HG03196 (cell line): ENCODE measurements at regions not wholly inside any gene's neighbourhood (a gene's known extent, or its start where the extent isn't known, plus 50 kb on each side); places are given as distances from the start of the nearest gene placed in this dataset.
"Not testable (repeated sequence)": the region's sequence is repeated elsewhere in the genome, so short reads cannot be mapped to it uniquely, and the experiment has no call there.

Source experiments
- ATAC-seq: cut with Tn5 transposase; IDR thresholded peaks from one replicate; pipeline ENCODE4 v1.9.1; 2021; ENCODE audit not compliant: unreplicated experiment

DNA sequence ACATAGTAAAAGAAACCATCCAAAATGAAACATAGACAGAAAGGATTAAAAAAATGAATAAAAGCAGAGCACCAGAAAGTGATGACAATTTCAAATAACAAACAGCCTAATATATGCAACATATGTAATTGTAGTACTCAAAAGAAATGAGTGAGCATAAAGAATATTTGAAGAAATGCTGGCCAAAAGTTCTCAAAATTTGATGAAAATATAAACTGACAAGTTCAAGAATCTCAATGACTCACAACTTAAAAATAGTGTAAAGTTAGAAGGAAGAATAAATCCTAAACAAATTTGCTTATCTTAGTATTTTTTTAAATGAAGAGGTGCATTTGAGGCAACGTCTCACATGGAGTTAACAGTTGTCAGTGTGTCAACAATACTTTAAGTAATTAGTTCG lies 498.9 kb downstream of the SLC6A15 start:
- ATAC-seq, result no peak

DNA sequence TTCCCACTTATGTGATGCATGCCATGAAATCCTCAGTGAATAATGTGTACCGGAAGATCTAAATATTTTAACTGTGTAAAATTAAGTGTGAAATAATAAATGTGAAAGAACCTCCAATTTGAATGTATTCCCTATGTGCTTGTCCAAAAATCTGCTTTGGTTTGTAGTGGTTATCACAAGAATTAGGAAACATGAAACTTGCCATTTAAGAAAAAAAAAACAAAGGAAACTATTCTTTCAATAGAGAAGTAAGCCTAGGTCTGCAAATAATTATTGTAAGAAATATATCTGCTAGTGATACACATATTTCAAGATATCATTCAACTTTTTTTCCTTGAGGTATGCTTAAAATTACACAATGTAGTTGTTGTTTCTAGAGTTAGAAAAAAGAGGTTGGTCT lies 500.4 kb downstream of the SLC6A15 start:
- ATAC-seq, result no peak

DNA sequence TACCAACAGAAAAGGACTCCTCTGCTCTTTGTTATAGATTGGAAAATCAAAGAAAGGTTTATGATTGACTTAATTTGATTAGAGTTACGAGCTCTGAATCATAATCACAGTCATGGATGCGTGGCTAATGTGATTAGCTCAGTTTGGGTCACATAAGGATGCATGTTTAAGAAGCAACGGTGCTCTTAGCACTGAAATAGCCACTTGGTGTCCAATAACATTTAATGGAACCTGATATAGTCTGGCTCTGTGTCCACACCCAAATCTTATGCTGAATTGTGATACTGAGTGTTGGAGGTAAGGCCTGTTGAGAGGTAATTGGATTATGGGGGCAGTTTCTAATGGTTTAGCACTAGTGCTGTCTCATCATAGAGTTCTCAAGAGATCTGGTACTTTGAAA lies 501.6 kb downstream of the SLC6A15 start:
- no peak for ATAC-seq

DNA sequence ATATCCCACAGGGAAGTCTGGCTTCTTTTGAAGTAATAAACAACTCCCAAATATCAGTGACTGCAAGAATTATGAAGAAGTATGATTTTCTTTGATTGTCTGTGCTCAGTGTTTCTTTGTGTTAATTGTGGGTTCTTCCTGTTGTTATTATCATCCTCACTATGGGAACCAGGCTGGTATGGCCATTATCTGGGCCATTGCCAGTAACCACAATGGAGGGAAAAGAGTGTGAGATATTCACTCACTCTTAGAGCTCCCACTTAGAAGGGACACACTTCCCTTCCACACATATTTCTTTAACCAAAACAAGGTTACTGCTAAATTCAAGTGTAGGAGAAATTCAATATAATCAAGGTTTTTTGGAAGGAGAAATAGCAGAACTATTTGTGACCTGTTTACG lies 503.7 kb downstream of the SLC6A15 start:
- no peak for ATAC-seq

DNA sequence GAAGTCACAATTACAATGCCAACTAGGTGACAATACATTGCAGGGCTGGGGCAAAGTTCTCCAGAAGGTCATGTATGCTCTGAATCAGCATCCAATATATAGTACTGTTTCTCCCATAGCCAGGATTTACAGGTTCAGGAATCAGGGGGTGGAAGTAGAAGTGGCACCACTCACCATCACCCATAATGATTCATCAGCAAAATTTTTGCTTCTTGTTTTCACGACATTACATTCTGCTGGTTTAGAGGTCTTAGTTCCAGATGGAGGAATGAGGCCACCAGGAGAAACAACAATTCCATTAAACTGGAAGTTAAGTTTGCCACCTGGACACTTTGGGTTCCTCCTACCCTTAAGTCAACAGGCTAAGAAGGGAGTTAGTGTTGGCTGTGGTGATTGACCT lies 505.9 kb downstream of the SLC6A15 start:
- ATAC-seq, result not testable (repeated sequence)

DNA sequence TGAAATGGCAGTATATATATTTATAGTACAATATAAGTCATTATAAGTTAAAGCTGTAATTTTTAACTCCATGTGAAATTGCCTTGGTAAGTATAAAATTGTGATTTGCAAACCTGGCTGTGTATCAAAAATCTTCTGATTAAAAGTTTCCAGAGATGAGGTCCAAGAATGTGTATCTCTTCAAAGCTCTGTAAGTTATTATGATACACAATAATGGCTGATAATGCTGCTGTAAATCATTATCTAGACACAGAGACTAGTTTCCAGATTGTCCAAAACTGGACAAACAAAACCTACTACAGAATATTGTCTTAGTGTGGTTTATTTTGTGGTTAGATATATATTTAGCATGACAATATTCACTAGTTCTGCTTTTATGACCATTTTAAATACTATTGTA lies 514.8 kb downstream of the SLC6A15 start:
- ATAC-seq, result no peak

DNA sequence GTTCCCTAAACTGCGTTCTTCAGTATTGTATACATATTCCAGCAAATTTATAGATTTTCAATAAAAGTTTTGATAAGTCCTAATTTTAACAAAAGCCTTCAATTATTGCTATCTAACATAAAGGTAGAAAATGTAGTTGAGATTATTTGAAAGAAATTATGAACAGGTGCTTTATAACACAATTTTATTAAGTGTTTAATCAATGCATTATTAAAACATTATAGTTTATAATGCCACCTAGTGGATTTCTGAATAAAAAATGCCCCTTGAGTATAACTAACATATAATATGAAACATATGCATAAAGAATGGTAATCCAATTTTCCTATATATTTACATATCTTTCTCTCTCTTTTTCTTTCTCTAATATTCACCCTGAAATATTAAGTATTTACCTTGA lies 515.3 kb downstream of the SLC6A15 start:
- ATAC-seq, result no peak

DNA sequence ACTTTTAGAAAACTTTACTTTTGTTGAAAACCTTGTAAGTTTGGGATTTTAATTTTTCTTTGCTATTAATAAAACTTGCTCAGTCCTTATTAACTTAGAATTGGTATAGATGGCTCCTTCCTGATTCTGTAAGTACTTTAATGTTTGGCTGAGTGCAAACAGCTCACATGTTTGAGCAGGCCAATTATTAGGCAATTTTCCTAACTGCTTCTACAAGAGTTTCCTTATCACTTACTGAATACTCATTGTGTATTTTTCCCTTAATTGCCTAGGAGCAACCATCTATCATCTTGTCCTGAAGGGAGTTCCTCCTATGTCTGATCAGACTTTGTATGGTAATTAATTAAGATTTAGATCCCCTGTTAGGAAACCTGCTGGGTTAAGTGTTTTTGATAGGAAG lies 521.4 kb downstream of the SLC6A15 start:
- not testable (repeated sequence) for ATAC-seq

DNA sequence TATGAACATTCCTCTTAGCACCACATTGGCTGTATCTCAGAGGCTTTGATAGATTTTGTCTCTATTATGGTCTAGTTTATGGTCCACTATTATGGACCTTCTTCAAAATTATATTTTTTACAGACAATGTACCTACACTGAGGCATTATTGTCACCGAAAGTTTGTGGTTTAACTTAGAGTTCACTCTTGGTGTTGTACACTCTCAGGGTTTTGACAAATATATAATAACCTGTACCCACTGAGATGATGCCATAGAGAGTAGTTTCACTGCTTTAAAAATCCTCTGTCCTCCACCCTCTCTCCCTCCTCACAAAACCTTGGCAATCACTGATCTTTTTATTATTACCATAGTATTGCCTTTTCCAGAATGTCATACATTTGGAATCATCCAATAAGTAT lies 528.2 kb downstream of the SLC6A15 start:
- ATAC-seq, result no peak

DNA sequence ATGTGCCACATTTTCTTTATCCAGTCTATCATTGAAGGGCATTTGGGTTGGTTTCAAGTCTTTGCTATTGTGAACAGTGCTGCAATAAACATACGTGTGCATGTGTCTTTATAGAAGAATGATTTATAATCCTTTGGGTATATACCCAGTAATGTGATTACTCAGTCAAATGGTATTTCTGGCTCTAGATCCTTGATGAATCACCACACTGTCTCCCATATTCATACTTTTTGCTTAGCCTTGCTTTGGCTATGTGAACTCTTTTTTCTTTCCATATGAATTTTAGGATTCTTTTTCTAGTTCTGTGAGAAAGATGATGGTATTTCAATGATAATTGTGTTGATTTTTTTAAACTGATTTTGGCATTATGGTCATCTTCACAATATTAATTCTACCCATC lies 530.1 kb downstream of the SLC6A15 start:
- ATAC-seq, result not testable (repeated sequence)

DNA sequence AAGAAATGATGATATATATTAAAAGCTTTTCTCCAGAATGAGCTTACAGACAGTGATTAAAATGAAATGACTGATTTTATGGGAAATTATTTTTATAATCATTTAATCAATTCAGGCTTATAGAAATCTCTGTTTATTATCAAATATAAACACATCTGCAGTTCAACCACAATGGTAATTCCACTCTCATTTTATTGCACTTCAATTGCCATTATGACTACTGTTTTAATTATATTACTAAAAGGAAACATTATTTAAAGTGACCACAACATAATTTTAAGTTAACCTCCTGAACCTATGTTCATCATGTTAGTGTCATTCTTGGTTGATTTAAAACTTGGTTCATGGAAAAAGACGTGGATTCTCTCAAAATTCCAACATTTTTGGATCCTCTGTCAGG lies 536.3 kb downstream of the SLC6A15 start:
- no peak for ATAC-seq

DNA sequence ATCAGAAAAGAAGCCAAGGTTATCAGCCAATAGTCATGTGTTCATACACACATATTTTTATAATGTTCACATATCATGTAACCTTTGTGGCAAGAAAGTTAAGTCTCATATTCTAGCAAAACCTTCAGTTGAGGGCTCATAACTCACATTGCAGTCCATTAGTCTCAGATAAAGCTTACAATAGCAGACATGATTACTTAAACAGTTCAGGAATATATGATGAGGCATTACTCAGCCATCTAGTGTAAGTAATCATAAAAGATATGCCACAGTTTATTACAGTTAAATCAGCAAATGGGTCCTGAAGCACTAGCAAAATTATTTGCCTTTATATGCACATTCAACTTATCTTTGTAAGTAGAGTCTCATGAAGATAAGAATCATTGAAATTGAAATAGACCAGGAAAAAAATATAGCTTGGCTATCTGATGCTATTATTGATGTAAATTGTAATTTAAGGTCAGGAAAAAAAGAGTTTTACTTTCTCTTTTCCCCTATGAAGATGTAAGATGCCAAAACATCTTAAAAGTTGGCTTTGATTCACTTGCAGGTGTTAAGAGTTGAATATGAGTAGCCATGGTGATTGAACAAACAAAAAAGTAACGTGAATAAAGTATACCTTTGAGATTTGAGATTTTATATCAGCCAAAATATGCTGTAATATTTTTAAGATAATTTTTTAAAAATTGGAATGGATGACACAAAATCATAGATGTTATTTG lies 537.0 kb downstream of the SLC6A15 start:
- ATAC-seq, result no peak

DNA sequence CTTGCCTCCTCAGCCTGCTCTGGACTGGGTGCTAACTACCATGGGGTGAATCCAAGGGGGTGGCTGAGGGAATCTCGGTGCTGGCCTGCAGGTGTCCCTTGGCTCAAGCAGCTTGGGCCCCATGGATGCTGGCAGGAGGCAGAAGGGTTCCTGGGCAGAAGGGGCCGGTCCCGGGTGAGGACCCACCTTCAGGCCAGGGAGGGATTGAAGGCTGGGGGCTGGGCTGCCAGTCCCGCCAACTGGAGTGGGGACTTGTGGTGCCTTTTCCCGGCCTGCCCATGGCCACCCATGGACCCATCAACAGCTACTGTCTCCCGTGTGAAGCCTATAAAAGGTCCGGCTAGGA lies 550.1 kb downstream of the SLC6A15 start:
- ATAC-seq, result no peak

DNA sequence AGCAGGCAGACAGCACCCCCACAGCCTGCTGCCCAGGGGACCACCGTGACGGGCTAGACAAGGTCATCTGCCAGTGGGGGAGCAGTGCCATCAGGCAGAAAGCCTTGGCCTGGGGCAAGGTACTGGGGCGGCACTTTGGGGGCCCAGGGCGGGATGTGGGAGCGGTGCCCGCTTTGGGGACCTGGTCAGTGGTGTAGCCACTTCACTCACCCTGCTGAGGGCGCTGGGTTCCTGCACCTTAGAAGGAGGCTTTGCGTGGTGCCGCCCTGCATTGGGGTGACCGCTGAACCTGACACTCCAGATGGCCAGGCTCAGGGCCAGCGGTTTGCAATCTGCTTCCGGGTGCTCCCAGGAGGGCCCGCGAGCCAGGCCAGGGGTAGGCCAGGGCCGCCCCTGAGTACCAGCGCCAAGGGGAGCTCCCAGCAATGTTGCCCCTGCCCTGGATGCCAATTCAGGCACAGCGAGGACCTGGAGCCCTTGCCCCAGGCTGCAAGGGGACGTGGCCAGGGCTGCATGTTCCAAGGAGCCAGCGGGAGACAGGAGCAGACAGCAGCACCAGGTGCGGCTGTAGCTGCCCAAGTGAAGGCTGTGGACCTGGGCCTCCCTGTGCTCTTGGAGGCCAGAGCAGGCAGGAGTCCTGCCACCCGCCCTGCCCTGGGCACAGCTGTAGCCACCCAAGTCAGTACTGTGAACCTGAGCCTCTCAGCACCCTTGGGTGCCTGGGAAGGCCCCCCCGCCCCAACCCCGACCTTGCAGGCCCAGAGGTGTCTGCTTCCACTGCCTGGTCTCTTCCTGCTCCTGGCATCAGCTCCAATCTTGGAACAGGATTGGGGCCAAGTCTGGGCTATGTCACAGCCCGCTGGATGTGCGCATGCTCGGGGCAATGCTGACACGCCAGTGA lies 550.7 kb downstream of the SLC6A15 start:
- ATAC-seq, result no peak

DNA sequence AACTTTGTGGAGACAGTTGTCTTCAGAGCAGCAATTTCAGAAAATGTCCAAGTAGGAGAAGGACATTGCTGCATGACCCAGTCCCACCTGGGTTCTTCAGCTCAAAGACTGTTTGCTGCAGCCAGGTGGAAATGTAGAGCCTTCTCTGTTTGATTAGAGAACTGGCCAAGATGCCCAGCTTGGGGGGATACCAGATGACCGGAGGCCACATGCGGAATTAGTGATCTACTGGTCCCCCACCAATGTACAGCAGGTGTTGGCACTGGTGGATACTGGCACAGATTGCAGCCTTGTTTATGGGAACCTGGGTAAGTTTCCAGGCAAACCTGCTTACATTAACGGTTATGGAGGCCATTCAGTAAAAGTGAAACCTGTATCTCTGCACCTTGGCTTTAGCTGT lies 555.3 kb downstream of the SLC6A15 start:
- no peak for ATAC-seq

DNA sequence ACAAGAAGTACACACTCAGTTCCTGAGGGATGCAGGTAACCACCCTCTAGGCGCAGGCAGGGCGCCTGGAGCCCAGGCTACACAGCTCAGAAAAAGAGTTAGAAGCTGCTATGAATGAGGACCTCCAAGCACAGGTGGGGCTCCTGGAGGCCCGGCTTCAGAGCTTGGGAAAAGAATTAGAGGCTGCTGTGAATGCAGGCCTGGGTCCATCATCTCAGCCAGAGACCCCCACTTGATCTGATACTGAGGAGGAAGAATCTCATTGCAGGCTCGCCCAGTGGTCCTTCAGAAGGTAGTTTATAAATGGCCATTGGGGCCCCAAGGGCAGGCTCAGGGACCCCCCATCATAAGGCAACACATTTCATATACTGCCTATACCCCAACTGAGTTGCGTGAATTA lies 556.4 kb downstream of the SLC6A15 start:
- no peak for ATAC-seq

DNA sequence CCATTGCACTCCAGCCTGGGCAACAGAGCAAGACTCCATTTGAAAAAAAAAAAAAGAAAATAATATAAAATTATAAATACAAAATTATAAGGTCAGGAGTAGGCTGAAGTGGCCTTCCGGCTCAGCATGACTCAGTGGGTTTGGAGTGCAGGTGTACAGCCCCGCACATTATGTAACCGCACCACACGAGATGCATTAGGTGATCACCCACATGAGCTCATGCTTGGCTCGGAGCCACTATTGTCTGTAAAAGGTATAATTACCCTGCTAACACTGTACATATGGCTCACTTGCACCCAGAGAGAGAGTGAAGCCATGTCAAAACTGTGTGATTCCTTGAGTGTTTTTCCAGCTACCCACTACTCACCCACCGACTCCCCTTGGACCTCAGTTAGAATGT lies 557.0 kb downstream of the SLC6A15 start:
- no peak for ATAC-seq

DNA sequence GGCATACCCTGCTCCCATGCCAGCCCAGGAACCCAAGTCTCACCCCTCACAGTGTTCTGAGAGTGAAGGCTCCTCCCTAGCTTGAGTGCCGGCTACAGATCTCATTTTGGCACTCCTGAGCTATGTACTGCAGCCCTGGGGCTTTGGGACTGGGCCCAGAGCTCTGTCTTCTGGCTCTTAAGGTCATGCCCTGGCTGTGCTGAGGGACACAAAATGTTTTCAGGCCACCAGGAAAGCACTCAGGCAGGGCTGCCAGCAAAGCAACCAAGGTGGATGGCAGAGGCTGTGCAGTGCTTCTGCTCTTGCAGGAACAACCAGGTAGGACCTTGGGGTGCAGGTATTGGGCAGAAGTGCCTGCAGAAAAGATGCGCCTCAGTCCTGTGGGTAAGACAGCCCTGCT lies 564.0 kb downstream of the SLC6A15 start:
- ATAC-seq, result no peak

DNA sequence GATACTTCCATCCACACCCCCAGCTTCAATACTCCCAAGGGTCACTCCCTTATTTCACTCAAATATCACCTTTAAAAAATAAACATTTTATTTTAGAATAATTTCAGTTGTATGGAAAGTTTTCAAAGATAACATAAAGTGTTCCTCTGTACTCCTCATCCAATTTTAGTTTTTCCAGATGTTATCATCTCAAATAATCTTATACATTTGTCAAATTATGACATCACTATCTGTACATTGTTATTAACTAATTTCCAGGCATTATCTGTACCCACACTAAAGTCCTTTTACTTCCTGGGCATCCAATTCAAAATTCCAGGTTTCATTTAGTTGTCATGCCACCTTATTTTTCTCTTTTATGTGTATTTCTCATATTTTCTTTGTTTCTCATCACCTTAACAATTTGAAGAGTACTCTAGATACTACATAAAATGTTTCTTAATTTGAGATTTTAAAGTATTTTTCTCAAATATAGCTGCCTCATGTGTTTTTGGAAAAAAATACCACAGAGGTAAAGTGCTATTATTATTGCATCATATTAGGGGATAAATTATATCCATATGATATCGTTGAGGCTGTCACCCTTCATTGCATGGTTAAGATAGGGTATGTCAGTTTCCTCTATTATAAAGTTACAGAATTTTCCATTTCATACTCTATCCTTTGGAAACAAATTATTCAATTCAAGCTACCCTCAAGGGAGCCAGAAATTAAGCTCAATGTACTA lies 571.0 kb downstream of the SLC6A15 start:
- no peak for ATAC-seq

DNA sequence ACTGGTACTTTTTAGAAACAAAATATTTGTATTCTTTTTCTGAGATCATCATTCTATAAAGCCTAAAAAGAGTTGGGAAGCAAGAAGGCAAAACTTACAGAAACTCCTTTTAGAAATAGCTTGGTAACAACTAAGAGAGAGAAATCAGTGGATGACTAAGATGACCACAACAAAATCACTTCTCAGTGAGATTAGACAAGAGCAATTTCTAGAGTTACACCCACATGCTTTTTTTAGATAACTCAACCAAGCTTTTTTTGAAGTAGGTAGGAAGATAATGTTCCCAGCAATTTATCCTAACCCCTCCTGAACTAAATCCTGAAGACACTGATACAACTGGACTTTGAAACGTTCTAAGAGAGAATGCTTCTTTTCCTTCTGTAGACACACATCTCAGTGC lies 576.4 kb downstream of the SLC6A15 start:
- no peak for ATAC-seq

DNA sequence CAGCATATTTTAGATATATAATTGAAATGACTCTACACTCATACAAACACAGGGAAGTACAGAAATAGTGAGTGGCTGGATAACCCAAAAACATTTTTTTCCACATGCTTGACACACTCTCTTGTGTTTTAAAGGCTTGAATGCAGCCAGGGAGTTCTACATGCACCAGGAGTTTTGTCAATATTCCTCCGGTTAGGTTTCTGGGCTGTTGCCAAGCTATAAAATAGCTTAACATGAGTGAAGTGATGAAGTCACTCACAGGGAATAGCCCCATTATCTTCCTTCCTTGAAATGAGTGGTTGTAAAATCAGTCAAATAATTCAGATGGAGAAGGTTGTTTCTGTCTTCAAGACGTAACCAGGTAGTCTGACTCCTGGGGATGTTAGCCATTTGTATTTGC lies 582.7 kb downstream of the SLC6A15 start:
- ATAC-seq, result no peak

DNA sequence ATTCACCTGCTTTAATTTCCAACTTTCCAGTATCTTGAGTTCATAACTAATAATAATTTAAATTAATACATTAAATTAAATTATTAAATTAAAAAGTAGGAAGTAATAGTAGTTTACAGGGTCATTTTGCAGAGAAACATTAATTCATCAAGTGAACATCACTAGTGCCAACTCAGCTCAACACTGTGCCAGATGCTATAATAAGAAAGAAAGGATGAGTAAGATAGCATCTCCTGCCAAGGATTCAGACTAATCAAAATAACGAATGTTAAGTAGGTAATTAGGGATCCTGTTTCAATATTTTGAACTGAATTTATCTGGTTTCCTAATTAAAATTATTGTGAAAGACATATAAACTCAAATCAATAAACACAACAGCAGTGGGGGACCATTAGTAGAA lies 596.7 kb downstream of the SLC6A15 start:
- no peak for ATAC-seq
